ENCODE measurements at regions not wholly inside any gene's neighbourhood (a gene's known extent, or its start where the extent isn't known, plus 50 kb on each side); places are given as distances from the start of the nearest gene placed in this dataset.
"Not testable (repeated sequence)": the region's sequence is repeated elsewhere in the genome, so short reads cannot be mapped to it uniquely, and the experiment has no call there.

- no peak for DNase-seq (ENCODE audit: low read depth in 4 of 6, low spot score in 6 of 6)
- WGBS (ENCODE audit: insufficient coverage), result no CpG with 5 or more reads among the region's 3 CpGs
- Histone ChIP-seq H3K9me3 (ENCODE audit: control insufficient read depth, insufficient read depth, low read length) (no peaks in the 10 kb centered on the region), H3K4me3 (ENCODE audit: low read depth, low read length) (no peak overlapping the region), H3K4me1 (ENCODE audit: control insufficient read depth, insufficient read depth, low read length) (no peaks in the 10 kb centered on the region), H3K36me3 (ENCODE audit: control insufficient read depth, insufficient read depth, low read length) (no peaks in the 10 kb centered on the region), H3K27me3 (ENCODE audit: control insufficient read depth, insufficient read depth, low read length) (no peaks in the 10 kb centered on the region), H3K27ac (ENCODE audit: low read depth, low read length) (no peak overlapping the region)
These were observed 596.2 kb upstream of the TBL1XR1 start for GRCh38 chr3:177793451-177793850.

- H3K4me3 ChIP-seq (ENCODE audit: low read depth, low read length), result no peak overlapping the region
- no peak overlapping the region for H3K27ac ChIP-seq (ENCODE audit: low read depth, low read length)
- WGBS (ENCODE audit: insufficient coverage), result no CpG with 5 or more reads among the region's 1 CpG
- no peaks in the 10 kb centered on the region for H3K36me3 ChIP-seq (ENCODE audit: control insufficient read depth, insufficient read depth, low read length)
- DNase-seq (ENCODE audit: low read depth in 4 of 6, low spot score in 6 of 6), result no peak
- no peaks in the 10 kb centered on the region for H3K27me3 ChIP-seq (ENCODE audit: control insufficient read depth, insufficient read depth, low read length)
- no peaks in the 10 kb centered on the region for H3K4me1 ChIP-seq (ENCODE audit: control insufficient read depth, insufficient read depth, low read length)
- H3K9me3 ChIP-seq (ENCODE audit: control insufficient read depth, insufficient read depth, low read length), result no peaks in the 10 kb centered on the region
These were observed 597.9 kb upstream of the TBL1XR1 start for GRCh38 chr3:177795216-177795615.

GRCh38 chr3:177795859-177796258, 598.6 kb upstream of the TBL1XR1 start:
- no peaks in the 10 kb centered on the region for H3K27me3 ChIP-seq (ENCODE audit: control insufficient read depth, insufficient read depth, low read length)
- no peaks in the 10 kb centered on the region for H3K4me1 ChIP-seq (ENCODE audit: control insufficient read depth, insufficient read depth, low read length)
- H3K27ac ChIP-seq (ENCODE audit: low read depth, low read length), result no peak overlapping the region
- H3K36me3 ChIP-seq (ENCODE audit: control insufficient read depth, insufficient read depth, low read length), result no peaks in the 10 kb centered on the region
- no peak for DNase-seq (ENCODE audit: low read depth in 4 of 6, low spot score in 6 of 6)
- no peak overlapping the region for H3K4me3 ChIP-seq (ENCODE audit: low read depth, low read length)
- H3K9me3 ChIP-seq (ENCODE audit: control insufficient read depth, insufficient read depth, low read length), result no peaks in the 10 kb centered on the region

DNA sequence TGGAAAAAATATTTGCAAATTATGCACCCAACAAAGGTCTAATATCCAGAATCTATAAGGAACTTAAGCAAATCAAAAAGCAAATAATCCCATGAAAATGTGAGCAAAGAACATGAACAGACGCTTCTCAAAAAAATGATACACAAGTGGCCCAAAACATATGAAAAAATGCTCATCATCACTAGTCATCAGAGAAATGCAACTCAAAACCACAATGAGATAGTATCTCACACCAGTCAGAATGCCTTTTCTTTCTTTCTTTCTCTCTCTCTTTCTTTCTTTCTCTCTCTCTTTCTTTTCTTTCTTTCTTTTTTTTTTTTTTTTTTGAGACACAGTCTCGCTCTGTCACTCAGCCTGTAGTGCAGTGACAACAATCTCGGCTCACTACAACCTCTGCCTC, 602.9 kb upstream of the TBL1XR1 start:
- not testable (repeated sequence) for H3K4me3 ChIP-seq (ENCODE audit: low read depth, low read length); H3K9me3 ChIP-seq (ENCODE audit: control insufficient read depth, insufficient read depth, low read length); H3K4me1 ChIP-seq (ENCODE audit: control insufficient read depth, insufficient read depth, low read length); DNase-seq (ENCODE audit: low read depth in 4 of 6, low spot score in 6 of 6); H3K27me3 ChIP-seq (ENCODE audit: control insufficient read depth, insufficient read depth, low read length); H3K27ac ChIP-seq (ENCODE audit: low read depth, low read length); H3K36me3 ChIP-seq (ENCODE audit: control insufficient read depth, insufficient read depth, low read length)
- 89% methylated on average over 2 of the region's 3 CpGs for WGBS (ENCODE audit: insufficient coverage)

DNA sequence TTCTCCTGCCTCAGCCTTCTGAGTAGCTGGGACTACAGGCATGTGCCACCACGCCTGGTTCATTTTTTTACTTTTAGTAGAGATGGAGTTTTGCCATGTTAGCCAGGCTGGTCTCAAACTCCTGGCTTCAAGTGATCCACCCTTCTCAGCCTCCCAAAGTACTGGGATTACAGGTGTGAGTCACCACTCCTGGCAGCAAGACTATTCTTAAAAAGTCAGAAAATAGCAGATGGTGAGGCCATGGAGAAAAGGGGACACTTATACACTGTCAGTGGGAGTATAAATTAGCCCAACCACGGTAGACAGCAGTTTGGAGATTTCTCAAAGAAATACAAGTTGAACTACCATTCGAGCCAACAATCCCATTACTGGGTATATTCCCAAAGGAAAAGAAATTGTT, 603.3 kb upstream of the TBL1XR1 start:
- no peak overlapping the region for H3K4me3 ChIP-seq (ENCODE audit: low read depth, low read length)
- DNase-seq (ENCODE audit: low read depth in 4 of 6, low spot score in 6 of 6), result no peak
- no peak overlapping the region for H3K27ac ChIP-seq (ENCODE audit: low read depth, low read length)
- H3K4me1 ChIP-seq (ENCODE audit: control insufficient read depth, insufficient read depth, low read length), result no peaks in the 10 kb centered on the region
- no peaks in the 10 kb centered on the region for H3K36me3 ChIP-seq (ENCODE audit: control insufficient read depth, insufficient read depth, low read length)
- no CpG with 5 or more reads among the region's 3 CpGs for WGBS (ENCODE audit: insufficient coverage)
- H3K9me3 ChIP-seq (ENCODE audit: control insufficient read depth, insufficient read depth, low read length), result no peaks in the 10 kb centered on the region
- H3K27me3 ChIP-seq (ENCODE audit: control insufficient read depth, insufficient read depth, low read length), result no peaks in the 10 kb centered on the region

DNA sequence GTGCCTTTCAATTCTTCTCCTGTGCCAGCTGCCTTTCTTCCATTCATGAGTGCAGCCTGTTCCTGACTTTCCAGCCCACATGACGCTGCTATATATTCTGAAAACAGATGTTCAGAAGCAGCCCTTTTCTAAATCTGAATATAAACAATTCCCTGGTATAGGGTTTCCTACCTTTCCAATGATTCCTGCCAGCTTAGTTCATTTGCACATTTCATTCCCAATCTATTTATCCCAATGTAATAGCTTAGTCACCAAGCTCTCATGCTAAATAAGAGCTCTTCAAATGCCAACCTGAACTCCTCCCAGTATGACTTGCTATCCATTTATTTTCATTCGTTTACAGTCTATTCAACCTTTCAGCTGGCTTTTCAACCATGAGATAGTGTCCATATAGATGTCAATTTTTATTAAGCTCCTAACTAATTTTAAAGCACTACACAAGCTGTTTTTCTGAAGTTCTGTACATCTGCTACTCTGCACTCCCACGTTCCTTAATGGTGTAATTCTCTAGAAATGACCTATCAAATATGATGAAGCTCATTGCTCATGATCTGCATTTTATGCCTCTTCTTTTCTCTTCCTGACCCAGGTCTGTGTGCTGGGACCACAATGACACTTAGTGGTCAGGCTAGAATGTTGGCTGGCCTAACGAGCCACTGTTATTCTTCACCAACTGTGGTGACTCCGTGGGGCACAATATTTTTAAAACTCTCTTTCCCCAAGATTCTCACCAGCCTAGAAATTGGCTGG, 605.0 kb upstream of the TBL1XR1 start:
- Histone ChIP-seq H3K27ac (ENCODE audit: low read depth, low read length) (no peak overlapping the region), H3K4me1 (ENCODE audit: control insufficient read depth, insufficient read depth, low read length) (no peaks in the 10 kb centered on the region), H3K36me3 (ENCODE audit: control insufficient read depth, insufficient read depth, low read length) (no peaks in the 10 kb centered on the region), H3K27me3 (ENCODE audit: control insufficient read depth, insufficient read depth, low read length) (no peaks in the 10 kb centered on the region), H3K4me3 (ENCODE audit: low read depth, low read length) (no peak overlapping the region), H3K9me3 (ENCODE audit: control insufficient read depth, insufficient read depth, low read length) (no peaks in the 10 kb centered on the region)
- WGBS (ENCODE audit: insufficient coverage), result 69% methylated on average over 2 of the region's 5 CpGs
- peak in 1 of 6 donors; percentile 50 for DNase-seq (ENCODE audit: low read depth in 4 of 6, low spot score in 6 of 6)

GRCh38 chr3:177803500-177803899, 606.2 kb upstream of the TBL1XR1 start:
- Histone ChIP-seq H3K27me3 (ENCODE audit: control insufficient read depth, insufficient read depth, low read length) (no peaks in the 10 kb centered on the region), H3K27ac (ENCODE audit: low read depth, low read length) (no peak overlapping the region), H3K4me3 (ENCODE audit: low read depth, low read length) (no peak overlapping the region), H3K4me1 (ENCODE audit: control insufficient read depth, insufficient read depth, low read length) (no peaks in the 10 kb centered on the region), H3K36me3 (ENCODE audit: control insufficient read depth, insufficient read depth, low read length) (no peaks in the 10 kb centered on the region), H3K9me3 (ENCODE audit: control insufficient read depth, insufficient read depth, low read length) (no peaks in the 10 kb centered on the region)
- no CpG with 5 or more reads among the region's 4 CpGs for WGBS (ENCODE audit: insufficient coverage)
- no peak for DNase-seq (ENCODE audit: low read depth in 4 of 6, low spot score in 6 of 6)

DNA sequence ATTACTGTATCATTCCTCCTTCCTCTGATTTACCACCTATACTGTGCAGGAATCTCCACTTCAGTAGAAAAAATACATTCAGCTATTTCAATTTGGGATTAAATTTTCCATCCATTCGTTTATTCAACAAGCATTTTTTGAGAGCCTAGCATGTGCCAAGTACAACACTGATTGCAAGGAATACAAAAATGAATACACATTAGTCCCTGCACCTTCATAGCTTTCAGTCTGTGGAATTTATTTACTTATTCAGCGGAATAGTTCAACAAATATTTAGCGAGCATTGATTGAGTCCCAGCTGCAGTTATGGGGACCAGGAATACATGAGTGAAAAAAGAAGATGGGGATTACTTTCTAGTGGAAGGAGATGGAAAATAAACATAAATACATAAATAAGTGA, 606.8 kb upstream of the TBL1XR1 start:
- Histone ChIP-seq H3K4me3 (ENCODE audit: low read depth, low read length) (no peak overlapping the region), H3K36me3 (ENCODE audit: control insufficient read depth, insufficient read depth, low read length) (no peaks in the 10 kb centered on the region), H3K9me3 (ENCODE audit: control insufficient read depth, insufficient read depth, low read length) (no peaks in the 10 kb centered on the region), H3K27ac (ENCODE audit: low read depth, low read length) (no peak overlapping the region), H3K27me3 (ENCODE audit: control insufficient read depth, insufficient read depth, low read length) (no peaks in the 10 kb centered on the region), H3K4me1 (ENCODE audit: control insufficient read depth, insufficient read depth, low read length) (no peaks in the 10 kb centered on the region)
- WGBS (ENCODE audit: insufficient coverage), result 83% methylated on average over 1 of the region's 3 CpGs
- peak in 1 of 6 donors; percentile 22 for DNase-seq (ENCODE audit: low read depth in 4 of 6, low spot score in 6 of 6)

DNA sequence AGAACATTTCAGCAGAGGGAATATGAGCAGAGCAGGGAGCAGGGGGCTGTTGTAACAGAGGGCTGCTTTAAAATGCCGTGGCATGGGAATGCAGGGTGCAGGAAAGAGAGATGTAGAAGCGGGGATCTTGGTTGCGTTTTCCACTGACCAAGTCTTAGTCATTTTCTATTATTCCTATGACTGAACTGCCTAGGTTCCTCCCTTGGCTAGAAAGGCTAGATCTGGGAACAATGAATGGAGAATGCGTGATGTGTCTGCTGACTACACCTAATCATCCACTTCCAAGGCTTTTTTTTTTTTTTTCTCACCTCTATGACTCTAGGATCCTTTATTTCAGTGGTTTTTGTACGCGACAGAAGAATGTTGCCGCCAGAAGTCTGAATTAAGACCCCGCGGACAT, 607.4 kb upstream of the TBL1XR1 start:
- WGBS (ENCODE audit: insufficient coverage), result 94% methylated on average over 4 of the region's 9 CpGs
- DNase-seq (ENCODE audit: low read depth in 4 of 6, low spot score in 6 of 6), result no peak
- Histone ChIP-seq H3K4me1 (ENCODE audit: control insufficient read depth, insufficient read depth, low read length) (no peaks in the 10 kb centered on the region), H3K4me3 (ENCODE audit: low read depth, low read length) (no peak overlapping the region), H3K36me3 (ENCODE audit: control insufficient read depth, insufficient read depth, low read length) (no peaks in the 10 kb centered on the region), H3K9me3 (ENCODE audit: control insufficient read depth, insufficient read depth, low read length) (no peaks in the 10 kb centered on the region), H3K27me3 (ENCODE audit: control insufficient read depth, insufficient read depth, low read length) (no peaks in the 10 kb centered on the region), H3K27ac (ENCODE audit: low read depth, low read length) (no peak overlapping the region)

- Histone ChIP-seq H3K27me3 (ENCODE audit: control insufficient read depth, insufficient read depth, low read length) (no peaks in the 10 kb centered on the region), H3K4me3 (ENCODE audit: low read depth, low read length) (no peak overlapping the region), H3K27ac (ENCODE audit: low read depth, low read length) (no peak overlapping the region), H3K9me3 (ENCODE audit: control insufficient read depth, insufficient read depth, low read length) (no peaks in the 10 kb centered on the region), H3K4me1 (ENCODE audit: control insufficient read depth, insufficient read depth, low read length) (no peaks in the 10 kb centered on the region), H3K36me3 (ENCODE audit: control insufficient read depth, insufficient read depth, low read length) (no peaks in the 10 kb centered on the region)
- no CpG with 5 or more reads among the region's 8 CpGs for WGBS (ENCODE audit: insufficient coverage)
- DNase-seq (ENCODE audit: low read depth in 4 of 6, low spot score in 6 of 6), result no peak
These were observed 610.0 kb upstream of the TBL1XR1 start for GRCh38 chr3:177807150-177807875.
